Endothelial cell of umbilical vein (primary cell): ENCODE measurements at regions not wholly inside any gene's neighbourhood (a gene's known extent, or its start where the extent isn't known, plus 50 kb on each side); places are given as distances from the start of the nearest gene placed in this dataset.
"Not testable (repeated sequence)": the region's sequence is repeated elsewhere in the genome, so short reads cannot be mapped to it uniquely, and the experiment has no call there.

ENCODE experiments used
- BruUV-seq: library from RNA; stranded (reverse); fragments of 400-500 nt; replicated peaks from 2 replicates; lab custom pipeline; 2021; lab: Mats Ljungman, UMichigan
- CTCF ChIA-PET: fragments of 300-600, 350-600 bp; sonication (Branson Sonifier 250); formaldehyde crosslinking; loops from one replicate; lab custom pipeline; 2021; ENCODE audit warnings: antibody characterized with exemption, inconsistent platforms; lab: Charles Lee
- POLR2A ChIA-PET: fragments of 300-600, 350-600 bp; sonication (Branson Sonifier 250); formaldehyde crosslinking; loops from one replicate; lab custom pipeline; 2021; ENCODE audit warnings: antibody characterized with exemption, inconsistent platforms; lab: Charles Lee
- DNase-seq: peaks from one replicate; pipeline ENCODE4 v3.0.0-alpha.2; 2011; ENCODE audit warnings: low read depth, low spot score
- FAIRE-seq: peaks from 2 replicates; lab custom pipeline; 2011; peaks lifted over from hg19 to GRCh38; lab: Jason Lieb, UNC
- H2AFZ ChIP-seq: 2 replicates; pipeline ENCODE4 v1.6.0; 2012; ENCODE audit warnings: low read depth, low read length, control low read depth, inconsistent platforms
- H3K27ac ChIP-seq: 2 replicates; pipeline ENCODE4 v1.5.1; 2011; ENCODE audit warnings: low read depth, mild to moderate bottlenecking, control low read depth, low read length, moderate library complexity; ENCODE audit not compliant: insufficient read depth
- H3K27me3 ChIP-seq, 2 experiments: 2 replicates each; pipeline versions ENCODE4 v1.6.0 to v1.6.1; 2011; ENCODE audit warnings: low read length in 2 of 2, mixed read lengths in 1 of 2; ENCODE audit not compliant: control insufficient read depth in 2 of 2, insufficient read depth in 2 of 2
- H3K36me3 ChIP-seq, 2 experiments: 2 replicates in 1 of 2; 3 replicates in 1 of 2; pipeline ENCODE4 v1.5.1; 2011; ENCODE audit warnings: low read length in 2 of 2, mild to moderate bottlenecking in 1 of 2, moderate library complexity in 1 of 2; ENCODE audit not compliant: control insufficient read depth in 2 of 2, insufficient read depth in 2 of 2; ENCODE audit errors: extremely low read depth in 1 of 2
- H3K4me1 ChIP-seq: 3 replicates; pipeline ENCODE4 v1.5.1; 2011; ENCODE audit warnings: mild to moderate bottlenecking, low read length; ENCODE audit not compliant: control insufficient read depth, insufficient read depth; ENCODE audit errors: extremely low read depth
- H3K4me2 ChIP-seq: 2 replicates; pipeline ENCODE4 v1.6.1; 2011; ENCODE audit warnings: low read length, control low read depth, mixed read lengths; ENCODE audit not compliant: insufficient read depth
- H3K4me3 ChIP-seq, 3 experiments: fragments of 200-600 bp in 1 of 3; sonication (generic), shearing (Covaris generic) in 1 of 3; replicated peaks in 1 of 3; 2 replicates each; pipeline ENCODE4 v1.5.1; 2011 to 2016; ENCODE audit warnings: control low read depth in 3 of 3, low read length in 3 of 3, mild to moderate bottlenecking in 2 of 3, inconsistent platforms in 1 of 3, low read depth in 1 of 3, moderate library complexity in 1 of 3; ENCODE audit not compliant: insufficient read depth in 1 of 3
- H3K79me2 ChIP-seq: 2 replicates; pipeline ENCODE4 v1.6.0; 2012; ENCODE audit warnings: low read length, inconsistent platforms; ENCODE audit not compliant: control insufficient read depth, insufficient read depth
- H3K9ac ChIP-seq: replicated peaks from 2 replicates; pipeline ENCODE3; 2011; ENCODE audit warnings: low read length, control low read depth; ENCODE audit not compliant: insufficient read depth; ENCODE audit errors: extremely low read depth
- H3K9me1 ChIP-seq: replicated peaks from 3 replicates; pipeline ENCODE4 v1.6.0; 2011; ENCODE audit warnings: mild to moderate bottlenecking, low read length; ENCODE audit not compliant: control insufficient read depth, insufficient read depth; ENCODE audit errors: extremely low read depth
- H3K9me3 ChIP-seq: replicated peaks from 2 replicates; pipeline ENCODE4 v1.5.1; 2012; ENCODE audit warnings: low read length, inconsistent platforms; ENCODE audit not compliant: control insufficient read depth, insufficient read depth
- H4K20me1 ChIP-seq: replicated peaks from 2 replicates; pipeline ENCODE3; 2011; ENCODE audit warnings: mild to moderate bottlenecking, low read length; ENCODE audit not compliant: control insufficient read depth, insufficient read depth; ENCODE audit errors: extremely low read depth
- CTCF ChIP-seq, 2 donors: IDR thresholded peaks; 1 replicate in 1 of 2; 2 replicates in 1 of 2; pipeline ENCODE4 v1.5.1; 2011; ENCODE audit warnings: low read length in 2 of 2, mild to moderate bottlenecking in 2 of 2, moderate library complexity in 2 of 2, control low read depth in 1 of 2, inconsistent platforms in 1 of 2, low read depth in 1 of 2; ENCODE audit not compliant: insufficient read depth in 1 of 2; ENCODE audit errors: extremely low read depth in 1 of 2
- EZH2 ChIP-seq: IDR thresholded peaks from 2 replicates; pipeline ENCODE4 v1.6.1; 2012; ENCODE audit warnings: borderline replicate concordance, low read depth, mild to moderate bottlenecking, moderate library complexity, low read length, inconsistent platforms; ENCODE audit not compliant: severe bottlenecking
- FOS ChIP-seq: IDR thresholded peaks from 2 replicates; pipeline ENCODE4 v1.6.1; 2011; ENCODE audit warnings: mild to moderate bottlenecking, low read length, moderate library complexity, borderline replicate concordance; ENCODE audit not compliant: insufficient read depth
- JUN ChIP-seq: IDR thresholded peaks from 2 replicates; pipeline ENCODE4 v1.6.1; 2011; ENCODE audit warnings: borderline replicate concordance, low read depth; ENCODE audit not compliant: insufficient read length, insufficient read depth
- MYC ChIP-seq: IDR thresholded peaks from one replicate; pipeline ENCODE4 v1.6.1; 2011; ENCODE audit warnings: mild to moderate bottlenecking, low read depth, low read length
- POLR2A ChIP-seq: IDR thresholded peaks from 2 replicates; pipeline ENCODE4 v1.6.1; 2012; ENCODE audit warnings: low read depth, mild to moderate bottlenecking, control low read depth, low read length
- POLR2AphosphoS5 ChIP-seq: IDR thresholded peaks from 2 replicates; pipeline ENCODE4 v1.6.1; 2012; ENCODE audit warnings: low read depth, mild to moderate bottlenecking, control low read depth, low read length, moderate library complexity; ENCODE audit not compliant: insufficient read depth
- dilution Hi-C: fragments of 300-500 bp; cut with MboI; formaldehyde crosslinking; loops from one replicate; pipeline ENCODE4 v1.15.0; 2019; ENCODE audit warnings: low sequenced_read_pairs; ENCODE audit not compliant: extremely low pct_ligation_motif_present
- intact Hi-C: fragments of 100-400 bp; cut with micrococcal nuclease; formaldehyde crosslinking; loops from one replicate; pipeline ENCODE4 v1.10.0; 2022
- TF ChIP-seq, protein P1 (sequence below): IDR thresholded peaks from 2 replicates; pipeline ENCODE4 v1.6.1; 2011; ENCODE audit not compliant: insufficient read depth, insufficient read length

DNA sequence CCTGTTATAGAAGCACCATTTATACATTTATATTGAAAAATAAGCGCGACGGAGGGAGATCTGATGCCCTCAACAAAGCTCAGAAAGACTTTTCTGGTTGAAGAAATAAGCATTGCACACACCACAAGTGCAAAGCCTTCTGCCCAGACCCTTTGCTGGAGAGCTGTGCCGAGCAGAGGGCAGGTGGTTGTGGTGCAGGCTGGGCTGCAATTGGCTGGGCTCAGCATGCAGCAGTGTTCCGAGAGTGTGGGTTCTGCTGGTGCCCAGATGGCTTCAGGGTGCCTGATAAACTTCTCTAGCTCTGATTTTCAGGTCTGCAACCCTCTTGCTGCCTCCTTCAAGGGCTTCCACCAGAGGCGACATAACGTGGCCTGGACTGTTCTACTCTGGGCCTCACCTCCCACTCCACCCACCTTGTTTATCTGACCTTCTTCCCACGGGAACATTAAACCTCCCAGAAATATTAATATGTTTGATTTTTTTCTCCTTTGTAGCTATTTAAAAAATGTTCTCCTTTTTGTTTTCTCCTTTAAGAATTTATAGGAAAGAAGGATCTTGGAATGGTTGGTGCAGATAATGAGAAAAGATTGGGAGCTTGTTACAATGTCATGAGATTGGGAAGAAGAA is 113.6 kb upstream of the ITGA6 start:
- Histone ChIP-seq H3K9me1 (no peaks in the 10 kb centered on the region), H3K4me2 (no peak overlapping the region), H3K4me3 (no peak overlapping the region), H3K79me2 (no peaks in the 10 kb centered on the region), H3K9me3 (no peaks in the 10 kb centered on the region), H3K36me3 (no peaks in the 10 kb centered on the region), H4K20me1 (no peaks in the 10 kb centered on the region), H3K9ac (no peak overlapping the region), H2AFZ (no peak overlapping the region), H3K27ac (no peak overlapping the region), H3K4me1 (peaks cover 16% of the 10 kb centered on the region), H3K27me3 (no peaks in the 10 kb centered on the region)
- dilution Hi-C loops (no loop called here), intact Hi-C loops (no loop called here)
- DNase-seq (no peak), FAIRE-seq (no peak)
- ChIA-PET CTCF (interaction anchor here (0.8 to 1.1 kb wide), 4 partner anchors 26 to 148 kb away, joined by 3 read pairs; no protein-coding TSS in a partner anchor), POLR2A (no interaction called here)
- BruUV-seq = no TSS peak
- TF ChIP-seq POLR2A (no peak), FOS (no peak), POLR2AphosphoS5 (no peak), MYC (no peak), JUN (no peak), EZH2 (no peak), CTCF (IDR thresholded peaks at IDR 0.05; ENCODE audit: extremely low read depth in 1 of 2, insufficient read depth in 1 of 2, low read depth in 1 of 2, low read length in 2 of 2) (no peak)
- TF ChIP-seq, protein P1, sequence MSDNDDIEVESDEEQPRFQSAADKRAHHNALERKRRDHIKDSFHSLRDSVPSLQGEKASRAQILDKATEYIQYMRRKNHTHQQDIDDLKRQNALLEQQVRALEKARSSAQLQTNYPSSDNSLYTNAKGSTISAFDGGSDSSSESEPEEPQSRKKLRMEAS = no peak

GRCh38 chr2:172315070-172315469 is 112.3 kb upstream of the ITGA6 start:
- POLR2A ChIA-PET = not testable (repeated sequence)

More at GRCh38 chr2:172315070-172315469, 112.3 kb upstream of the ITGA6 start:
- H3K4me2 ChIP-seq, H3K27ac ChIP-seq, H3K9me3 ChIP-seq, H3K9ac ChIP-seq, dilution Hi-C loops, H3K27me3 ChIP-seq, H3K36me3 ChIP-seq, H4K20me1 ChIP-seq, intact Hi-C loops, H2AFZ ChIP-seq, BruUV-seq, FAIRE-seq, H3K9me1 ChIP-seq, DNase-seq, H3K4me3 ChIP-seq, CTCF ChIA-PET, H3K79me2 ChIP-seq: not testable (repeated sequence)
- H3K4me1 ChIP-seq = peaks cover 14% of the 10 kb centered on the region
